ENCODE measurements at regions not wholly inside any gene's neighbourhood (a gene's known extent, or its start where the extent isn't known, plus 50 kb on each side); places are given as distances from the start of the nearest gene placed in this dataset.
A peak's percentile ranks its signal among the peaks of the same experiment; 100 is the strongest.

DNA sequence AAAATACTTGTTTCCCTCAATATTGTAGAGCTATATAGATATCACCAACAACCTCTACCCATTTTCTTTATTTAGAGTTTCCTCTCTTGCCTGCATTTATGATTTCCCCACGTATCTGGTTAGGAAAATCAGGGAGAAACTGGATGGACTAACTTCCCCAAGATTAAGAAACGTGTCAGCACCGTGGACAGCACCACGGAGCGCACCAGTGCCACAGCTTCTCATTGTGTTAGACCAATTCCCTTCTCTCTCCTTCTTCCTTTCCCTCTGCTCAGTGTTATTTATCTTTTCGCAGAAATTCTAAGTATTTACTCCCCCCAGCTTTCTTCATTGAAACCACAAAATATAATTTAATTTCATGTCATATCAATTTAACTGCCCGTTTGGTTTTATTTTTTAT, 568.6 kb upstream of the BOD1L1 start:
- DNase-seq (ENCODE audit: insufficient read length, low spot score, missing footprints), result no peak
- Histone ChIP-seq H3K79me2 (ENCODE audit: insufficient read depth, low read length) (no peaks in the 10 kb centered on the region), H4K20me1 (ENCODE audit: insufficient read depth, low read length) (no peaks in the 10 kb centered on the region), H3K9me3 (ENCODE audit: low read depth, low read length) (no peaks in the 10 kb centered on the region), H3K27me3 (ENCODE audit: insufficient read depth, low read length) (no peaks in the 10 kb centered on the region), H3K4me1 (ENCODE audit: insufficient read depth, low read length) (no peaks in the 10 kb centered on the region), H3K36me3 (ENCODE audit: insufficient read depth, low read length) (no peaks in the 10 kb centered on the region), H3K4me2 (ENCODE audit: insufficient read depth, low read length) (no peak overlapping the region), H2AFZ (ENCODE audit: low read length) (no peak overlapping the region), H3K27ac (ENCODE audit: low read depth, low read length) (no peak overlapping the region), H3K4me3 (ENCODE audit: insufficient read depth, low read length) (no peak overlapping the region)
- TF ChIP-seq CTCF (IDR thresholded peaks at IDR 0.05; ENCODE audit: extremely low read depth, low read depth, low read length), result no peak

DNA sequence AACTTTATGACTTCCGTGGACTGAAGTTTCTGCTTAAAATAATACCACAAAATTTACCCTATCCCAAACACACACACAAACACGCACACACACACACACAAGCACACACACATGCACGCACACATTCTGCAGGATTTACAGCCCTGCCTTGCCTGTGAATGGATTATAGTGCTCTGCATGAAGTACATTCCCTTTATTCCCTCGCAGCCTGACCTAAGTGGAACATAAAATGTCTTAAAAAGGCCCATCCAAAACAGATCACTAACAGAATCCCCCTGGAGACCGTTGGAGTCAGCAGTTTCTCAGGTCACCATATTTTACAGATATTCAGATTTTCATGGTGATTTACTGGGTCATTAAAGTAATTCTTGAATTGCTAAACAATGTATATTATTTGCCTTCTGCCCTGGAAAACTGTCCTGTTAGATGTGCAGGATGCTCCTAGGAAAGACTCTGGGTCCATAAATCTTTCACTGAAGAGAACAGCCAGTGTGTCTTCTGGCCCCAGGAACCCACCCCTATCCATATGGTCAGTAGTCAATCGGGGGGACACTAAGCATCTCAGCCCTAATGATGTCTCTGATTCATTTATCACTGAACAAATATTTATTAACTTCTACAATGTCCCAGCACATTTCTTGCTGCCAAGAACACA, 587.7 kb upstream of the BOD1L1 start:
- H3K27me3 ChIP-seq (ENCODE audit: insufficient read depth, low read length), result no peaks in the 10 kb centered on the region
- no peaks in the 10 kb centered on the region for H4K20me1 ChIP-seq (ENCODE audit: insufficient read depth, low read length)
- H3K9me3 ChIP-seq (ENCODE audit: low read depth, low read length), result no peaks in the 10 kb centered on the region
- no peaks in the 10 kb centered on the region for H3K79me2 ChIP-seq (ENCODE audit: insufficient read depth, low read length)
- DNase-seq (ENCODE audit: insufficient read length, low spot score, missing footprints), result no peak
- H3K36me3 ChIP-seq (ENCODE audit: insufficient read depth, low read length), result no peaks in the 10 kb centered on the region
- TF ChIP-seq CTCF (IDR thresholded peaks at IDR 0.05; ENCODE audit: extremely low read depth, low read depth, low read length), result no peak
- H3K27ac ChIP-seq (ENCODE audit: low read depth, low read length), result no peak overlapping the region
- H3K4me3 ChIP-seq (ENCODE audit: insufficient read depth, low read length), result no peak overlapping the region
- H2AFZ ChIP-seq (ENCODE audit: low read length), result no peak overlapping the region
- no peak overlapping the region for H3K4me2 ChIP-seq (ENCODE audit: insufficient read depth, low read length)
- H3K4me1 ChIP-seq (ENCODE audit: insufficient read depth, low read length), result no peaks in the 10 kb centered on the region

- TF ChIP-seq CTCF (IDR thresholded peaks at IDR 0.05; ENCODE audit: extremely low read depth, low read depth, low read length), result no peak
- Histone ChIP-seq H4K20me1 (ENCODE audit: insufficient read depth, low read length) (no peaks in the 10 kb centered on the region), H3K36me3 (ENCODE audit: insufficient read depth, low read length) (no peaks in the 10 kb centered on the region), H3K4me1 (ENCODE audit: insufficient read depth, low read length) (no peaks in the 10 kb centered on the region), H3K4me3 (ENCODE audit: insufficient read depth, low read length) (no peak overlapping the region), H3K9me3 (ENCODE audit: low read depth, low read length) (no peaks in the 10 kb centered on the region), H2AFZ (ENCODE audit: low read length) (no peak overlapping the region), H3K27me3 (ENCODE audit: insufficient read depth, low read length) (no peaks in the 10 kb centered on the region), H3K79me2 (ENCODE audit: insufficient read depth, low read length) (no peaks in the 10 kb centered on the region), H3K27ac (ENCODE audit: low read depth, low read length) (no peak overlapping the region), H3K4me2 (ENCODE audit: insufficient read depth, low read length) (no peak overlapping the region)
- no peak for DNase-seq (ENCODE audit: insufficient read length, low spot score, missing footprints)
Observed at GRCh38 chr4:14217401-14217800, 589.9 kb upstream of the BOD1L1 start.

DNA sequence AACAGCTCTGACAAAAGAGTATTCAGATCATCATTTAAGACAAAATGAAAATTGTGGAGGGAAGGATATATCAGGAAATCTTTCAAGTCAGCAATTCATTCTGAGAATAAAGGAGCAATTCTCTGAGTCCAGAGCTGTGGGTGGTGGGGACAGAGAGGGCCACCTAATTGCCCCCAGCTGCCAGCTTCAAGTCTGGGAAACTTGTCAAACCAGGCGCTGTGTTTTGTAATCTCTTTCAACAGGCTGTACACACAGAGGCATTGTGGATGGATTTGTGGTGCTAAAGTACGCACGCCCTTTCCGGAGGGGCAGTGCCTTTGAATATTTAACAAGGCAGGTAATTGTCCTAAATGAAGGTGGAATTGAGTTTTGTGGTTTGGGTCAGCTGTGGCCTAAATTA, 591.1 kb upstream of the BOD1L1 start:
- TF ChIP-seq CTCF (IDR thresholded peaks at IDR 0.05; ENCODE audit: extremely low read depth, low read depth, low read length), result no peak
- DNase-seq (ENCODE audit: insufficient read length, low spot score, missing footprints), result peak; percentile 22
- H4K20me1 ChIP-seq (ENCODE audit: insufficient read depth, low read length), result no peaks in the 10 kb centered on the region

More for the DNA sequence above, 591.1 kb upstream of the BOD1L1 start:
- Histone ChIP-seq H3K4me1 (ENCODE audit: insufficient read depth, low read length) (no peaks in the 10 kb centered on the region), H3K27me3 (ENCODE audit: insufficient read depth, low read length) (no peaks in the 10 kb centered on the region), H3K4me2 (ENCODE audit: insufficient read depth, low read length) (peak overlapping the region; percentile 38), H3K79me2 (ENCODE audit: insufficient read depth, low read length) (no peaks in the 10 kb centered on the region), H3K36me3 (ENCODE audit: insufficient read depth, low read length) (no peaks in the 10 kb centered on the region), H2AFZ (ENCODE audit: low read length) (peak overlapping the region; percentile 69), H3K9me3 (ENCODE audit: low read depth, low read length) (no peaks in the 10 kb centered on the region), H3K27ac (ENCODE audit: low read depth, low read length) (no peak overlapping the region), H3K4me3 (ENCODE audit: insufficient read depth, low read length) (no peak overlapping the region)
